ENCODE measurements at regions not wholly inside any gene's neighbourhood (a gene's known extent, or its start where the extent isn't known, plus 50 kb on each side); places are given as distances from the start of the nearest gene placed in this dataset.
A peak's percentile ranks its signal among the peaks of the same experiment; 100 is the strongest.

DNA sequence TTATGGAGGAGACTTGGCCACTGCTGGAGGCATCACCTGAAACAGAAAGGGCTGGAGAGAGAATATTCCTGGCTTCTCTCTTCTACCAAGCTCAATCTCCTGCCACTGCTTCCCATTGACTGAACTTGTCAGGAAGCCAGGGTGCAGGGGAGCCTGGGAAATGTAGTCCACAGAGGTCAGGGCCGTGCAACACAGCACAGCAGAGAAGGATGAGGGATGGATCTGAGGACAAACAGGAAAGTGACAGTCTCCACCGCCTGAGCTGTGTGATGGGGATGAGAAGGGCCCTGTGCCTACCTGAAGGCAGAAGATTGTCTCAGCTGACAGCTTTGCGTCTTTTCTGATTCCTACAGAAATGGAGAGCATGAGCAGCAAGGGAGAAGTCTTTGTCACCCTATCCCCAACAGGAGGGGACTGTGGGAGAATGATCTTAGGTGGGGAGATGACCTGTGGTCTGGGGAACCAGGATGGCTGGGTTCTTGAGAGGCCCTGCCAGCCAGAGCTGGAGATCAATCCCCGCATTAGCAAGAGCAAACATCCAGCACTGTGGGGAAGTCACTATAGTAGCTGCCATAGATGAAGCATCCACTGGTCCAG is 114.2 kb downstream of the SNX5 start:
- Histone ChIP-seq H3K4me3 (ENCODE audit: low read depth in 1 of 2, low read length in 2 of 2) (no peak overlapping the region), H3K27ac (ENCODE audit: low read length) (no peak overlapping the region), H3K36me3 (ENCODE audit: control insufficient read depth in 1 of 2, insufficient read depth in 2 of 2, low read length in 2 of 2) (no peaks in the 10 kb centered on the region), H3K27me3 (ENCODE audit: low read depth, low read length) (no peaks in the 10 kb centered on the region), H3K9me3 (ENCODE audit: control insufficient read depth in 1 of 2, low read length in 2 of 2) (no peaks in the 10 kb centered on the region), H3K4me1 (ENCODE audit: control insufficient read depth in 1 of 2, insufficient read depth in 2 of 2, low read length in 2 of 2) (no peaks in the 10 kb centered on the region)

DNA sequence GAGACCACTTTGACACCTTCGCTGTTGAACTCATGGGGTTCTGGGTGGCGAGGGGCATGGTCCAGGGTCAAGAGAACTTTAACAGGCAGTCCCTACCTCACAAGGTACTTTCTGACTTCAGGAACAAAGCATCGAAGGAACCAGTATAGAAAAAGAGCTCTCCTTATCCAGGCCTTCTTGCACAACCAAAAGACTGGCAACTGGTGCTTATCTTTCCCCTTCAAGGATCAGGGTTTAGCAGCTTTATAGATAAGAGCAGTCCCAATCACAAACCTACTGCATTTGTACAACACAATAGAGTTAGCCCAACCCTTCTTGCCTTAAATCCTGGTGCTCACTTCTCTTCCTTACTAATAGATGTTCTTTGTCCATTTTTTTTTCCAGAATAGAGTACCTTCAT is 116.3 kb downstream of the SNX5 start:
- Histone ChIP-seq H3K36me3 (ENCODE audit: control insufficient read depth in 1 of 2, insufficient read depth in 2 of 2, low read length in 2 of 2) (no peaks in the 10 kb centered on the region), H3K27me3 (ENCODE audit: low read depth, low read length) (no peaks in the 10 kb centered on the region), H3K27ac (ENCODE audit: low read length) (no peak overlapping the region), H3K9me3 (ENCODE audit: control insufficient read depth in 1 of 2, low read length in 2 of 2) (no peaks in the 10 kb centered on the region), H3K4me3 (ENCODE audit: low read depth in 1 of 2, low read length in 2 of 2) (no peak overlapping the region), H3K4me1 (ENCODE audit: control insufficient read depth in 1 of 2, insufficient read depth in 2 of 2, low read length in 2 of 2) (peaks cover 0 to 8% of the 10 kb centered on the region in 2 donors)

DNA sequence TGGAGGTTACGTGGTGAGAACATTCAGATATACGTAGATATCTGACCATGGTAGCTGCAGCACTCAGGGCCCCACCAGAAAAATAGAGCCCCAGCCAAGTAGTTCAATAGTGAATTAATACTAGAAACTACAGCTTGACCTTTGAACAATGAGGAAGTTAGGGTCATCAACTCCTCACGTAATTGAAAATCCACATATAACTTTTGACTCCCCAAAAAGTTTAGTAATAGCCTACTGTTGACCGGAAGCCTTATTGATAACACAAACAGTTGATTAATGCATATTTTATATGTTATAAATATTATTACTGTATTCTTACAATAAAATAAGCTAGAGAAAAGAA is 117.9 kb downstream of the SNX5 start:
- H3K36me3 ChIP-seq (ENCODE audit: control insufficient read depth in 1 of 2, insufficient read depth in 2 of 2, low read length in 2 of 2): no peaks in the 10 kb centered on the region
- H3K27me3 ChIP-seq (ENCODE audit: low read depth, low read length): no peaks in the 10 kb centered on the region
- H3K9me3 ChIP-seq (ENCODE audit: control insufficient read depth in 1 of 2, low read length in 2 of 2): no peaks in the 10 kb centered on the region
- H3K27ac ChIP-seq (ENCODE audit: low read length): no peak overlapping the region
- peaks cover 6 to 8% of the 10 kb centered on the region in 2 donors for H3K4me1 ChIP-seq (ENCODE audit: control insufficient read depth in 1 of 2, insufficient read depth in 2 of 2, low read length in 2 of 2)
- no peak overlapping the region for H3K4me3 ChIP-seq (ENCODE audit: low read depth in 1 of 2, low read length in 2 of 2)

- H3K27ac ChIP-seq (ENCODE audit: low read length): no peak overlapping the region
- no peak overlapping the region for H3K4me3 ChIP-seq (ENCODE audit: low read depth in 1 of 2, low read length in 2 of 2)
- H3K4me1 ChIP-seq (ENCODE audit: control insufficient read depth in 1 of 2, insufficient read depth in 2 of 2, low read length in 2 of 2): peaks cover 6 to 8% of the 10 kb centered on the region in 2 donors
- H3K36me3 ChIP-seq (ENCODE audit: control insufficient read depth in 1 of 2, insufficient read depth in 2 of 2, low read length in 2 of 2): no peaks in the 10 kb centered on the region
- no peaks in the 10 kb centered on the region for H3K9me3 ChIP-seq (ENCODE audit: control insufficient read depth in 1 of 2, low read length in 2 of 2)
- no peaks in the 10 kb centered on the region for H3K27me3 ChIP-seq (ENCODE audit: low read depth, low read length)
Measured at GRCh38 chr20:17849901-17850683, 118.5 kb downstream of the SNX5 start.

- Histone ChIP-seq H3K9me3 (ENCODE audit: control insufficient read depth in 1 of 2, low read length in 2 of 2) (no peaks in the 10 kb centered on the region), H3K27me3 (ENCODE audit: low read depth, low read length) (no peaks in the 10 kb centered on the region), H3K4me1 (ENCODE audit: control insufficient read depth in 1 of 2, insufficient read depth in 2 of 2, low read length in 2 of 2) (peaks cover 6 to 8% of the 10 kb centered on the region in 2 donors), H3K27ac (ENCODE audit: low read length) (peak overlapping the region; percentile 48), H3K4me3 (ENCODE audit: low read depth in 1 of 2, low read length in 2 of 2) (no peak overlapping the region), H3K36me3 (ENCODE audit: control insufficient read depth in 1 of 2, insufficient read depth in 2 of 2, low read length in 2 of 2) (no peaks in the 10 kb centered on the region)
Measured at GRCh38 chr20:17849138-17849900, 119.3 kb downstream of the SNX5 start.

DNA sequence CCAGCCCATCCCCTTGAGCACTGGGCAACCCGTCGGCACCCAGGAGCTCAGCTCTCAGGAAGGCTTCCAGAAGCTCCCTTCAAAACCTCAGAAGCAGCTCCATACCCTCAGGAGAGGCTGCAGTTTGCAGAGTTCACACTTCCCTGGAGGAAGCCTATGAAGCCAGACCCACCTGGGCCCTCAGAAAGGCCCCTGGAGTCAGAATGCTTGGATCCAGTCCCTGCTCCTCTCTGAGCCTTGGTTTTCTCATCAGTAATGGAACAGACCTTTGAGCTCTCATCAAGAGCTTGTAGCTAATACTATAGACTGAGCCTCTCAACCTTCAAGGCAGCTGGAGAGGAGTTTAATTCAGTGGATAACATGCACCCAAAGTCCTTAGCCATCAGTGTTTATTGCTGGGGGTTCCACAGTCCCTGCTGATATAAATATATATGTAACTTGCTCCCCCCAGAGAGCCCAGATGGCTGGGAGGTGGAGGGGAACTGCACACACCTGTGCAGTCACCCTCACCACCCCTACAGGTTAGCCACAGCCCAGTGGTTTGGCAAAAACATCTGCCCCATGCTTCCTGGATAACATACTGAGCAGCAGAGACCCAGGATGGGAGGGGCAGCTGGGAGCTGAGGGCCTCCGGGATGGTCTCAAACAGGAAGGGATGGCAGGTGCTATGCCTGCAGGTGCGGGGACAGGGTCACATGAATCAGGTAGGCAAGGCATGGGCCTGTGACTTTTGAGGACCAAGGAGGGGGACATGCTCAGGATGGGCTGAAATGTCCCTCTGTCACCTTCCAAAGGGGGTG is 120.1 kb downstream of the SNX5 start:
- H3K27ac ChIP-seq (ENCODE audit: low read length): peak overlapping the region; percentile 48
- no peaks in the 10 kb centered on the region for H3K9me3 ChIP-seq (ENCODE audit: control insufficient read depth in 1 of 2, low read length in 2 of 2)
- H3K36me3 ChIP-seq (ENCODE audit: control insufficient read depth in 1 of 2, insufficient read depth in 2 of 2, low read length in 2 of 2): no peaks in the 10 kb centered on the region
- H3K4me1 ChIP-seq (ENCODE audit: control insufficient read depth in 1 of 2, insufficient read depth in 2 of 2, low read length in 2 of 2): peaks cover 6 to 8% of the 10 kb centered on the region in 2 donors
- no peak overlapping the region for H3K4me3 ChIP-seq (ENCODE audit: low read depth in 1 of 2, low read length in 2 of 2)
- H3K27me3 ChIP-seq (ENCODE audit: low read depth, low read length): no peaks in the 10 kb centered on the region

GRCh38 chr20:17845701-17846475 is 122.7 kb downstream of the SNX5 start:
- Histone ChIP-seq H3K4me3 (ENCODE audit: low read depth in 1 of 2, low read length in 2 of 2) (no peak overlapping the region), H3K27ac (ENCODE audit: low read length) (no peak overlapping the region), H3K4me1 (ENCODE audit: control insufficient read depth in 1 of 2, insufficient read depth in 2 of 2, low read length in 2 of 2) (peaks cover 8 to 12% of the 10 kb centered on the region in 2 donors), H3K27me3 (ENCODE audit: low read depth, low read length) (no peaks in the 10 kb centered on the region), H3K9me3 (ENCODE audit: control insufficient read depth in 1 of 2, low read length in 2 of 2) (no peaks in the 10 kb centered on the region), H3K36me3 (ENCODE audit: control insufficient read depth in 1 of 2, insufficient read depth in 2 of 2, low read length in 2 of 2) (no peaks in the 10 kb centered on the region)

GRCh38 chr20:17844549-17845298 is 123.9 kb downstream of the SNX5 start:
- no peak overlapping the region for H3K27ac ChIP-seq (ENCODE audit: low read length)
- no peaks in the 10 kb centered on the region for H3K36me3 ChIP-seq (ENCODE audit: control insufficient read depth in 1 of 2, insufficient read depth in 2 of 2, low read length in 2 of 2)
- peaks cover 8 to 12% of the 10 kb centered on the region in 2 donors for H3K4me1 ChIP-seq (ENCODE audit: control insufficient read depth in 1 of 2, insufficient read depth in 2 of 2, low read length in 2 of 2)
- H3K27me3 ChIP-seq (ENCODE audit: low read depth, low read length): no peaks in the 10 kb centered on the region
- H3K4me3 ChIP-seq (ENCODE audit: low read depth in 1 of 2, low read length in 2 of 2): no peak overlapping the region
- H3K9me3 ChIP-seq (ENCODE audit: control insufficient read depth in 1 of 2, low read length in 2 of 2): no peaks in the 10 kb centered on the region

DNA sequence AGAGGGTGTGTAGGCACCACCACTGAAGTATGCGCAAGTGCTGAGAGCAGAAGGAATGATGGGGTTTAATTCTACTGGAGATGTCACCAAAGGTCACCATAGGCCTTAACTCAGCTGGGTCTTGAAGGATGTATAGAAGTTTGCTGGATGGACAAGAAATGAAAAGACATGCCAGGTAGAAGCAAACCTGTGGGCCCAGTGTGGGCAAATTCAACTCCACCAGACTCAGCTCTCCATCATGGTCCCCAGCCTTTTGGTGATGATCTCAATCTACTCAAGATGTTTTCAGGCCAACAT is 124.5 kb downstream of the SNX5 start:
- H3K4me1 ChIP-seq (ENCODE audit: control insufficient read depth in 1 of 2, insufficient read depth in 2 of 2, low read length in 2 of 2): peaks cover 8 to 12% of the 10 kb centered on the region in 2 donors
- H3K27ac ChIP-seq (ENCODE audit: low read length): peak overlapping the region; percentile 41
- no peak overlapping the region for H3K4me3 ChIP-seq (ENCODE audit: low read depth in 1 of 2, low read length in 2 of 2)
- no peaks in the 10 kb centered on the region for H3K36me3 ChIP-seq (ENCODE audit: control insufficient read depth in 1 of 2, insufficient read depth in 2 of 2, low read length in 2 of 2)
- no peaks in the 10 kb centered on the region for H3K27me3 ChIP-seq (ENCODE audit: low read depth, low read length)
- no peaks in the 10 kb centered on the region for H3K9me3 ChIP-seq (ENCODE audit: control insufficient read depth in 1 of 2, low read length in 2 of 2)
